ENCODE measurements at regions not wholly inside any gene's neighbourhood (a gene's known extent, or its start where the extent isn't known, plus 50 kb on each side); places are given as distances from the start of the nearest gene placed in this dataset.

GRCh38 chr1:96964761-96965160, 243.2 kb downstream of the PTBP2 start:
- no peak for DNase-seq (ENCODE audit: low read depth)

GRCh38 chr1:96966536-96967138, 245.1 kb downstream of the PTBP2 start:
- peak; percentile 56 for DNase-seq (ENCODE audit: low read depth)

- no peak for DNase-seq (ENCODE audit: low read depth)
These were observed 245.7 kb downstream of the PTBP2 start for GRCh38 chr1:96967311-96967710.

- no peak for DNase-seq (ENCODE audit: low read depth)
These were observed 247.0 kb downstream of the PTBP2 start for GRCh38 chr1:96968541-96968940.

GRCh38 chr1:96968983-96969382, 247.4 kb downstream of the PTBP2 start:
- DNase-seq (ENCODE audit: low read depth): no peak

GRCh38 chr1:96969656-96970163, 248.1 kb downstream of the PTBP2 start:
- DNase-seq (ENCODE audit: low read depth): no peak

- DNase-seq (ENCODE audit: low read depth): no peak
These were observed 249.9 kb downstream of the PTBP2 start for GRCh38 chr1:96971439-96971838.

- no peak for DNase-seq (ENCODE audit: low read depth)
These were observed 250.4 kb downstream of the PTBP2 start for GRCh38 chr1:96971849-96972602.

- no peak for DNase-seq (ENCODE audit: low read depth)
These were observed 252.0 kb downstream of the PTBP2 start for GRCh38 chr1:96973605-96974004.

GRCh38 chr1:96978444-96978843, 256.9 kb downstream of the PTBP2 start:
- DNase-seq (ENCODE audit: low read depth): no peak

- DNase-seq (ENCODE audit: low read depth): no peak
These were observed 257.3 kb downstream of the PTBP2 start for GRCh38 chr1:96978901-96979300.

- no peak for DNase-seq (ENCODE audit: low read depth)
These were observed 258.0 kb downstream of the PTBP2 start for GRCh38 chr1:96979304-96980268.

- DNase-seq (ENCODE audit: low read depth): no peak
These were observed 258.9 kb downstream of the PTBP2 start for GRCh38 chr1:96980448-96980847.

GRCh38 chr1:96981181-96981580, 259.6 kb downstream of the PTBP2 start:
- no peak for DNase-seq (ENCODE audit: low read depth)

GRCh38 chr1:96982118-96982517, 260.5 kb downstream of the PTBP2 start:
- no peak for DNase-seq (ENCODE audit: low read depth)

GRCh38 chr1:96983866-96984265, 262.3 kb downstream of the PTBP2 start:
- no peak for DNase-seq (ENCODE audit: low read depth)

GRCh38 chr1:96987186-96987703, 265.7 kb downstream of the PTBP2 start:
- DNase-seq (ENCODE audit: low read depth): no peak

- DNase-seq (ENCODE audit: low read depth): no peak
These were observed 267.7 kb downstream of the PTBP2 start for GRCh38 chr1:96989302-96989701.

- DNase-seq (ENCODE audit: low read depth): no peak
These were observed 268.6 kb downstream of the PTBP2 start for GRCh38 chr1:96990136-96990535.

- DNase-seq (ENCODE audit: low read depth): no peak
These were observed 269.7 kb downstream of the PTBP2 start for GRCh38 chr1:96991261-96991660.

- DNase-seq (ENCODE audit: low read depth): no peak
These were observed 271.3 kb downstream of the PTBP2 start for GRCh38 chr1:96992871-96993270.

GRCh38 chr1:96995351-96995750, 273.8 kb downstream of the PTBP2 start:
- no peak for DNase-seq (ENCODE audit: low read depth)

All from stimulated activated CD8-positive, alpha-beta memory T cell treated with anti-CD3 and anti-CD28 coated beads, Interleukin-15, amount 100 ng/mL, for 24 hours (primary cell).